GM12891 (cell line): ENCODE measurements at regions not wholly inside any gene's neighbourhood (a gene's known extent, or its start where the extent isn't known, plus 50 kb on each side); places are given as distances from the start of the nearest gene placed in this dataset.

Experiments
- POLR2A ChIP-seq: IDR thresholded peaks from 2 replicates; pipeline ENCODE4 v1.6.1; 2011; ENCODE audit warnings: low read depth, low read length, control low read depth
- POLR2AphosphoS5 ChIP-seq: IDR thresholded peaks from 2 replicates; pipeline ENCODE4 v1.6.1; 2011; ENCODE audit warnings: low read depth, low read length, control low read depth
- SPI1 ChIP-seq: IDR thresholded peaks from 2 replicates; pipeline ENCODE4 v1.6.1; 2011; ENCODE audit warnings: low read depth, low read length, control low read depth
- TAF1 ChIP-seq: IDR thresholded peaks from 2 replicates; pipeline ENCODE4 v1.6.1; 2011; ENCODE audit warnings: low read depth, low read length, control low read depth

- TF ChIP-seq POLR2A: no peak
- TF ChIP-seq POLR2AphosphoS5: no peak
- TF ChIP-seq TAF1: no peak
- no peak for TF ChIP-seq SPI1
These were observed 89.7 kb upstream of the PCDH7 start for GRCh38 chr4:30630431-30630830.
